NCI-H1694 treated with DMSO at 0.1 percent for 48 hours (cell line): ENCODE measurements at regions not wholly inside any gene's neighbourhood (a gene's known extent, or its start where the extent isn't known, plus 50 kb on each side); places are given as distances from the start of the nearest gene placed in this dataset.
"Not testable (repeated sequence)": the region's sequence is repeated elsewhere in the genome, so short reads cannot be mapped to it uniquely, and the experiment has no call there.

ENCODE experiments used
- DNase-seq: peaks from one replicate; lab custom pipeline; 2025; lab: John Stamatoyannopoulos, UW

DNA sequence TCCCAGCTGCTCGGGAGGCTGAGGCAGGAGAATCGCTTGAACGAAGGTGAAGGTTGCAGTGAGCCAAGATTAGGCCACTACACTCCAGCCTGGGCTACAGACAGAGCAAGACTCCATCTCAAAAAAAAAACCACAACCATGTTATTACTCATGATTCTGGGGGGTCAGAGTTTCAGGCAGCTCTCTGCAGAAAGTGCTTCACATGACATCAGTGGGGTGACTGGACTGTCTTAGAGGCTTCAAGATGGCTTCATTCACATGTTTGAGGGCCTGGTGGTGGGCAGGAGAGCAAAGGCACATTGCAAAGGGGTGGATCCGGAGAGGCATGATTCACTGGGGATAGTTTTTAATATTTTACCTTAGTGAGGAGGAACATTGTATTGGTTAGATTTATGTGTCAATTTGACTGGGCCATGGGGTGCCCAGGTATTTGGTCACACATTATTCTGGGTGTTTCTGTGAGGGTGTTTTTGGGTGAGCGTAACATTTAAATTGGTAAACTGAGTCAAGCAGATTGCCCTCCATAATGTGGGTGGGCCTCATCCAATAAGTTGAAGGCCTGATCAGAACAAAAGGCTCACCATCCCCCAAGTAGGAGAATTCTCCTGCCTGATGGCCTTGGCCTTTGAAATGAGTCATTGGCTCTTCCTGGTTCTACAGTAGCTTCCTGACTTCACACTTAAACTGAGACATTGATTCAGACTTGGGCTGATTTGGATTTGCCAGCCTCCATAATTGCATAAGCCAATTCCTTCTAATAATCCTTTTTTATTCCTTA lies 109.8 kb downstream of the GOSR1 start:
- DNase-seq = no peak

DNA sequence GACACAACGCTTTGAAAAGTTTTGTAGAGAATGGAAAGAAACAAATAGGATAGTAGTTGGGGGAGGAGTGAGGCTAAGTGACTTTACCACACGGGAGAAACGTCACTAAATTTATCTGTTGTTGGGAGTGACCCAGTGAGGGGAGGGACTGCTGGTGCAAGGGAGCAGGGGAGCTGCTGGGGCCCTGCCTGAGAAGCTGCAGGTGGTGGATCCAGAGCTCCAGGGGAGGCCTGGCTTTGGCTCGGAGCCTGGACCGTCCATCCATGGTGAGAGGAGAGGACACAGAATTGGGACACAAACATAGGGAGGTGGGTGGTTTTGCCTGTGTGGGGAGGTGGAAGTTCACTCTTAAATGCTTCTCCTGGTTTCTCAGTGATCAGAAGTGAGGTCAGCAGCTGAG lies 107.6 kb downstream of the GOSR1 start:
- DNase-seq = no peak

DNA sequence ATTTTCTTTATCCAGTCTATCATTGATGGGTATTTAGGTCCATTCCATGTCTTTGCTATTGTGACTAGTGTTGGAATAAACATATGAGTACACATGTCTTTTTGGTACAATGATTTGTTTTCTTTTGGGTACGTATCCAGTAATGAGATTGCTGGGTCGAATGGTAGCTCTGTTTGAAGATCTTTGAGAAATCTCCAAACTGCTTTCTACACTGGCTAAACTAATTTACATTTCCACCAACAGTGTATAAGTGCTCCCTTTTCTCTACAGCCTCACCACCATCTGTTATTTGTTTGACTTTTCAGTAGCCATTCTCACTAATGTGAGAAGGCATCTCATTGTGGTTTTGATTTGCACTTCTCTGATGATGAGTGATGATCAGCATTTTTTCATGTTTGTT lies 103.7 kb downstream of the GOSR1 start:
- no peak for DNase-seq

DNA sequence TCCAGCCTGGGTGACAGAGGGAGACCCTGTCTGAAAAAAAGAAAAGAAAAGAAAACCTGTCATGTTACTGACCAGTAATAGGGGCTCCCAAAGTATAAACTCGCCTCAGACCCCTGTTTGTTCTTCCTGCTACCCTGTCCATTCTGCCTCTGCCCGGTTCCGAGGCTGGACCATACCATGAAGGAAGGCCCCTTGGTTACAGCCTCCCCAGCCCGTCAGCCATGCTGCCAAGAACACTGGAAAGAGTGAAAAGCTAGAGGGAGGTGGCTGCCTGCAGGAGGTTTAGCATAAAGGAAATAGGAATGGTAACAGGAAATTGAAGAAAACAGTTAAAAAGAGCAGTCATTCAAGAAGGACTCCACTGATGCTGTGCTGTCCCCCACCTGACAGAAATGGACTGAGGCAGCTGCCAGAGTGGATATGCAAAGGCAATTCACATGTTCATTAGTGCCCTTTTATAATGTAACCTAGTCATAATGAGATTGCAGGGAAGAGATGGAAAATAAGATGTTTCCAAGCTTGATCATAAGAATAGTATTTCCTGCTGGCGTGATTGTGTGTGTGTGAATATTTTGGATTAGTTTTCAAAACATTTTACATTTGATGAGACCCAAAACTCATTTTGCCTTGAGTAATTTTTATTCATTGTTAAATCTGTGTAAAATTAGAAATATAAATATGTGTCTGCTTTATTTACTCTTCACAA lies 102.6 kb downstream of the GOSR1 start:
- no peak for DNase-seq

DNA sequence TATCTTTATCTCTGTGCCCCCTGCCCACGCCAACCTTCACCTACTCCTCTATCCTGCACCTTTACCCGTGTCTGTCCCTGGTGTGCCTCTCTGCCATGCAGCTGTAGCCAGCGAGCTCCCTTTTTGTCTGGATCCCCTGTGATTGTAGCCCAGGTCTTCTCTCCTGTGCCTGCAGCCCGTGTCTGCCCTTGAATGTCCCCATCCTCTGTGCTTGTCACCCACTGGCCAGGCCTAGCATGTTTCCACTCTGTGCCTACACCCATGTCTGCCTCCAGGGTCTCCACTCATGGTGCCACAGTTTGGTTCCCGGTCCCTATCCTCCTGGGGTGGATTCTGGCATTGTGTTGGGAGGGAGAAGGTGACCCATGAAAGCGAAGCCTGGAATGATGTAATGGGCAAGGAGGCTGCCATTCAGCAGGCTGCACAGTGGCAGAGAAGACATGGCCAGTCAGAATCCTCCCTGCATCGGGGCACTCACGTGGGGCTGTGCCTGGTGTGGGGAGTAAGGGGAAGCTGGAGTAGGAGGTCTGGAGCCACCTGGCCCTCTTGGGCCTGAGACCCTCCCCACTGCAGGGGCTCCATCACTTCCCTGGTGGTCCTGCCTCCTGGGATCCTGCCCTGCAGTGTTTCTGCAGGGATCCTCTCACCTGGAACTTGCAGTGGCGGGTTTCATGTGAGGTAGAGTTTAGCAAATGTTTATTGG lies 101.0 kb downstream of the GOSR1 start:
- DNase-seq = not testable (repeated sequence)
